ENCODE measurements at regions not wholly inside any gene's neighbourhood (a gene's known extent, or its start where the extent isn't known, plus 50 kb on each side); places are given as distances from the start of the nearest gene placed in this dataset.

DNA sequence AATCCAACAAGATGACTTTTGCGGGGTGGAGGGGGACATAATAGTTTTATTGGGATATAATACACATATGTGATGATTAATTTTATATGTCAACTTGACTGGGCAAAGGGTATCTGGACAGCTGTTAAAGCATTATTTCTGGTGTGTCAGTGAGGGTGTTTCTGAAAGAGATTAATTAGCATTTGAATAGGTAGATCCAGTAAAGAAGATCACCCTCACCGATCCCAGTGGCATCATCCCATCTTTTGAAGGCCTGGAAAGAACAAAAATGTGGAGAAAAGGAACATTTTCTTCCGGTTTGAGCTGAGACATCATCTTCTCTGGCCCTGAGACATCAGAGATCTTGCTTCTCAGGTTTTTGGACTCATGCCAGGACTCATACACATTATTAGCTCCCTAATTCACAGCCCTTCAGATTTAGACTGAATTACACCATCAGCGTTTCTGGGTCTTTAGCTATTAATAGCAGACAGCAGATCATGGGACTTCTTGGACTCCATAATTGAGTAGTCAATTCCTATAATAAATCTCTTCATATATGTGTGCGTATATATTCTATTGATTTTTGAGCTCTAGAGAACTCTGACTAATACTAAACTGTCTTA, 283.6 kb downstream of the PCNX1 start:
- TF ChIP-seq, protein P1, sequence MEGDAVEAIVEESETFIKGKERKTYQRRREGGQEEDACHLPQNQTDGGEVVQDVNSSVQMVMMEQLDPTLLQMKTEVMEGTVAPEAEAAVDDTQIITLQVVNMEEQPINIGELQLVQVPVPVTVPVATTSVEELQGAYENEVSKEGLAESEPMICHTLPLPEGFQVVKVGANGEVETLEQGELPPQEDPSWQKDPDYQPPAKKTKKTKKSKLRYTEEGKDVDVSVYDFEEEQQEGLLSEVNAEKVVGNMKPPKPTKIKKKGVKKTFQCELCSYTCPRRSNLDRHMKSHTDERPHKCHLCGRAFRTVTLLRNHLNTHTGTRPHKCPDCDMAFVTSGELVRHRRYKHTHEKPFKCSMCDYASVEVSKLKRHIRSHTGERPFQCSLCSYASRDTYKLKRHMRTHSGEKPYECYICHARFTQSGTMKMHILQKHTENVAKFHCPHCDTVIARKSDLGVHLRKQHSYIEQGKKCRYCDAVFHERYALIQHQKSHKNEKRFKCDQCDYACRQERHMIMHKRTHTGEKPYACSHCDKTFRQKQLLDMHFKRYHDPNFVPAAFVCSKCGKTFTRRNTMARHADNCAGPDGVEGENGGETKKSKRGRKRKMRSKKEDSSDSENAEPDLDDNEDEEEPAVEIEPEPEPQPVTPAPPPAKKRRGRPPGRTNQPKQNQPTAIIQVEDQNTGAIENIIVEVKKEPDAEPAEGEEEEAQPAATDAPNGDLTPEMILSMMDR (conservative IDR thresholded peaks at IDR 0.05; ENCODE audit: low read length), result no peak
- TF ChIP-seq EZH2phosphoT487 (IDR thresholded peaks at IDR 0.05; ENCODE audit: borderline replicate concordance, low read depth, low read length), result no peak
